MV-4-11 (cell line): ENCODE measurements at regions not wholly inside any gene's neighbourhood (a gene's known extent, or its start where the extent isn't known, plus 50 kb on each side); places are given as distances from the start of the nearest gene placed in this dataset.

Experiments used
- DNase-seq: peaks from one replicate; lab custom pipeline; 2025; lab: John Stamatoyannopoulos, UW

GRCh38 chr18:39805218-39805617, 2149.8 kb upstream of the PIK3C3 start:
- DNase-seq, result no peak

- DNase-seq, result no peak
These were observed 2152.3 kb upstream of the PIK3C3 start for GRCh38 chr18:39802648-39803229.

- no peak for DNase-seq
These were observed 2153.2 kb upstream of the PIK3C3 start for GRCh38 chr18:39801848-39802247.

- no peak for DNase-seq
These were observed 2154.0 kb upstream of the PIK3C3 start for GRCh38 chr18:39801010-39801409.

- no peak for DNase-seq
These were observed 2156.0 kb upstream of the PIK3C3 start for GRCh38 chr18:39799006-39799405.

DNA sequence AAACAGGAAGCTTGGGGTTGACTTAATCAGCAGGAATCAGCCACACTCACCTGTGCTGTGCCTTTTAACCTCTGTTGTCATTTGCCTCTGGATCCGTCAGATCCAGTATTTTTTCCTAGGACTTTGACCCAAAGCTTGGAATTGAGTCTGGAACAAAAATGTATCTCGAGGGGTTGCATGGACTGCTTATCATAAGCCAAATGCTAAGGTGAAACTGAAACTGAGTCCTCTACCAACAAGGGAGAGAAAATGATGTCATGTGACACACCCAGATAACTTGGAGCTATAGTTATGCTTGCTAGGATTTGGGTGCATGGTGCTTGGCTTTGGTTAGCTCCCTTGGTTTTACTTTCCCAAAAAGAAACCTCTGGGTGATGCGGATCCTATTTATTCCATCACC, 2158.6 kb upstream of the PIK3C3 start:
- no peak for DNase-seq

GRCh38 chr18:39795350-39795749, 2159.7 kb upstream of the PIK3C3 start:
- DNase-seq, result no peak

GRCh38 chr18:39793609-39794008, 2161.4 kb upstream of the PIK3C3 start:
- DNase-seq, result no peak

GRCh38 chr18:39788383-39788782, 2166.7 kb upstream of the PIK3C3 start:
- no peak for DNase-seq

- DNase-seq, result no peak
These were observed 2168.6 kb upstream of the PIK3C3 start for GRCh38 chr18:39786477-39786876.

DNA sequence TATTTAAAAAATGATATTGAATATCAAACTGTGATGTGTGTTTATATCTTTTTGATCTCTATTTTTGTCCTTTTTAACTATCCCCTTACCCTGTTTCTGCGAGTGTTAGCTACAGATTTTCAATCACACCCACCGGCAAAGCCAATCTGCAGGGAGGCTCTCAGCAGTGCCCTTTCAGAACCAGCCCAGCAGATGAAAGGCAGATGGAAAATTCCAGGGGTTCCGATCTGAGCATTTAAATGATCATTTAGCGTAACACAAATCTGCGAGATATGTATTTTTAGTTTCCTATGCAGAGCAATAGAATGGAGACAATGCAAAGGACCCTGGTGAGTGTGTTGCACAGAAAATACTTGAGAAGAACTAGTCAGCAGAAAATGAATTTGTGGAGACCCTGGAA, 2170.5 kb upstream of the PIK3C3 start:
- no peak for DNase-seq

- DNase-seq, result no peak
These were observed 2173.5 kb upstream of the PIK3C3 start for GRCh38 chr18:39781565-39781964.

DNA sequence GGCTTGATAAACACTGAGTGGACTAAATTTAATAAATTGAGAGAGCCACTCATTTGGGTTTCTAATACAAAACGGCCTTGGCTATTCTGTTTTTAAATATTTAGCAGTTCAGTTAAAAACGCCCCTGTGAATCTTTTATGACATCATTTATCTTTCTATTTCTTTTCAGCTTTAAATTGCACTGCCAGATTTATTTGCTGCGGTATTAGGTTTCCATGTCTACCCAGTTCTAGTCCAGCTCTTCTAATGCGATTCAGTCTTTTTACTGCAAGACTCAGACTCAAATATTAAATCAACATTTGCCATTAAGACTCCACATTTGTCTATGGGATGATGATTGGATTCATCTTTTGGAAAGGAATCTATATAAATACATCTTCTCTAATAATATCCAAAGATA, 2174.3 kb upstream of the PIK3C3 start:
- no peak for DNase-seq

- DNase-seq, result no peak
These were observed 2175.1 kb upstream of the PIK3C3 start for GRCh38 chr18:39779926-39780325.

- DNase-seq, result no peak
These were observed 2178.3 kb upstream of the PIK3C3 start for GRCh38 chr18:39776766-39777165.

GRCh38 chr18:39774957-39775598, 2180.0 kb upstream of the PIK3C3 start:
- no peak for DNase-seq

- DNase-seq, result no peak
These were observed 2181.4 kb upstream of the PIK3C3 start for GRCh38 chr18:39773646-39774045.

- DNase-seq, result no peak
These were observed 2182.7 kb upstream of the PIK3C3 start for GRCh38 chr18:39772155-39772919.

GRCh38 chr18:39770399-39770798, 2184.6 kb upstream of the PIK3C3 start:
- DNase-seq, result no peak

GRCh38 chr18:39764873-39765272, 2190.2 kb upstream of the PIK3C3 start:
- DNase-seq, result no peak

GRCh38 chr18:39761273-39761672, 2193.8 kb upstream of the PIK3C3 start:
- no peak for DNase-seq

DNA sequence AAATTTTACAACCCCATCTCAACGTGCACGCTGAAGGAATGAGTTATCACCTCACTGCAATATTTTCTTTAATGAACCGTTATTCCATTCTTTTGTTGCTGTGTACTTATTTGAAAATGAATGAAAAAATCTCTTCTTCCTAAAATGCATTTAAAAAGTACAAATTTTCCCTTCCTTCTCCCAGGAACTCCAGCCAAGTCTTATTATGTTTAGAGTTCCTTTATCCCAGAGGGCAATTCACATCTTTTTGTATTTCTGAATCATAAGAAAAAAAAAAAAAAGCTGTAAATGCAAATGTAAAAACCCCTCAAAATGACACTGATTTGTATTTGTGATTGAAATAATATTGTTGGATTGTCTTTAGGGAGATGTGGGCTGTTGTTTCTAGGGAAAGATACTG, 2194.3 kb upstream of the CELF4 start:
- no peak for DNase-seq

- no peak for DNase-seq
These were observed 2187.6 kb upstream of the CELF4 start for GRCh38 chr18:39753178-39753577.
